ENCODE measurements at regions not wholly inside any gene's neighbourhood (a gene's known extent, or its start where the extent isn't known, plus 50 kb on each side); places are given as distances from the start of the nearest gene placed in this dataset.

- no peak for TF ChIP-seq CTCF (IDR thresholded peaks at IDR 0.05)
- no peak for TF ChIP-seq POLR2A (IDR thresholded peaks at IDR 0.05)
Measured at GRCh38 chr12:75872762-75873161, 158.8 kb downstream of the PHLDA1 start.

Measured in heart left ventricle (tissue), 13 donors.